Esophagus (tissue), 2 donors: ENCODE measurements at regions not wholly inside any gene's neighbourhood (a gene's known extent, or its start where the extent isn't known, plus 50 kb on each side); places are given as distances from the start of the nearest gene placed in this dataset.

ENCODE experiments used
- H3K27ac ChIP-seq, 2 donors: one replicate each; pipeline ENCODE4 v1.5.1; 2013; ENCODE audit warnings: low read depth in 2 of 2, mild to moderate bottlenecking in 2 of 2, inconsistent platforms in 1 of 2, low read length in 1 of 2, moderate library complexity in 1 of 2
- H3K27me3 ChIP-seq, 2 donors: one replicate each; pipeline ENCODE4 v1.6.1; 2013; ENCODE audit warnings: low read length in 2 of 2, control low read depth in 1 of 2, mild to moderate bottlenecking in 1 of 2; ENCODE audit not compliant: insufficient read depth in 2 of 2, control insufficient read depth in 1 of 2
- H3K36me3 ChIP-seq, 2 donors: one replicate each; pipeline ENCODE4 v1.6.1; 2013; ENCODE audit warnings: low read length in 1 of 2; ENCODE audit not compliant: control insufficient read depth in 2 of 2, insufficient read depth in 2 of 2
- H3K4me1 ChIP-seq, 2 donors: one replicate each; pipeline ENCODE4 v1.6.1; 2013; ENCODE audit warnings: low read length in 1 of 2; ENCODE audit not compliant: control insufficient read depth in 2 of 2, insufficient read depth in 2 of 2
- H3K4me3 ChIP-seq, 2 donors: one replicate each; pipeline ENCODE4 v1.5.1; 2013; ENCODE audit warnings: low read length in 2 of 2, mild to moderate bottlenecking in 2 of 2, low read depth in 1 of 2, moderate library complexity in 1 of 2
- H3K9me3 ChIP-seq, 2 donors: one replicate each; pipeline ENCODE4 v1.6.1; 2013; ENCODE audit warnings: mild to moderate bottlenecking in 2 of 2, low read depth in 1 of 2, low read length in 1 of 2, moderate library complexity in 1 of 2; ENCODE audit not compliant: control insufficient read depth in 2 of 2, insufficient read depth in 1 of 2
- WGBS, 2 donors: extraction: QIAGEN DNeasy Blood & Tissue Kit; methylation state at CpG; one replicate each; pipeline ENCODE4 v1.1.7; 2013; 5-methylcytosine and 5-hydroxymethylcytosine counted together
- donor health status: healthy with polysubstance abuse.
- donor health status: Bipolar disorder and iron deficiency.

- Histone ChIP-seq H3K9me3 (no peaks in the 10 kb centered on the region), H3K27me3 (no peaks in the 10 kb centered on the region), H3K4me3 (no peak overlapping the region), H3K4me1 (no peaks in the 10 kb centered on the region), H3K27ac (no peak overlapping the region), H3K36me3 (no peaks in the 10 kb centered on the region)
- WGBS, 2 donors, result 47 to 74% methylated on average over 1 of the region's 1 CpG
These were observed 105.8 kb upstream of the RPS6KA3 start for GRCh38 chrX:20372533-20372932.

GRCh38 chrX:20369468-20369867, 102.8 kb upstream of the RPS6KA3 start:
- 72 to 85% methylated on average over 3 of the region's 3 CpGs for WGBS, 2 donors
- no peak overlapping the region for H3K27ac ChIP-seq
- H3K9me3 ChIP-seq, result no peaks in the 10 kb centered on the region
- H3K4me1 ChIP-seq, result no peaks in the 10 kb centered on the region
- H3K27me3 ChIP-seq, result no peaks in the 10 kb centered on the region
- H3K36me3 ChIP-seq, result no peaks in the 10 kb centered on the region
- H3K4me3 ChIP-seq, result no peak overlapping the region

GRCh38 chrX:20364238-20364637, 97.5 kb upstream of the RPS6KA3 start:
- Histone ChIP-seq H3K4me3 (no peak overlapping the region), H3K27ac (no peak overlapping the region), H3K36me3 (no peaks in the 10 kb centered on the region), H3K27me3 (no peaks in the 10 kb centered on the region), H3K4me1 (no peaks in the 10 kb centered on the region), H3K9me3 (no peaks in the 10 kb centered on the region)
- whole genome bisulfite sequencing, 2 donors, result 79 to 89% methylated on average over 4 of the region's 4 CpGs

GRCh38 chrX:20363275-20363674, 96.6 kb upstream of the RPS6KA3 start:
- Histone ChIP-seq H3K27ac (no peak overlapping the region), H3K36me3 (no peaks in the 10 kb centered on the region), H3K9me3 (no peaks in the 10 kb centered on the region), H3K27me3 (no peaks in the 10 kb centered on the region), H3K4me3 (no peak overlapping the region), H3K4me1 (no peaks in the 10 kb centered on the region)
- 53 to 56% methylated on average over 5 of the region's 5 CpGs for WGBS, 2 donors

- WGBS, 2 donors, result 47 to 51% methylated on average over 19 of the region's 19 CpGs
- no peaks in the 10 kb centered on the region for H3K4me1 ChIP-seq
- no peaks in the 10 kb centered on the region for H3K9me3 ChIP-seq
- no peaks in the 10 kb centered on the region for H3K36me3 ChIP-seq
- no peak overlapping the region for H3K4me3 ChIP-seq
- peak overlapping the region in 1 of 2 donors; percentile 6 for H3K27ac ChIP-seq
- no peaks in the 10 kb centered on the region for H3K27me3 ChIP-seq
These were observed 95.9 kb upstream of the RPS6KA3 start for GRCh38 chrX:20362268-20363267.

GRCh38 chrX:20361890-20362262, 95.2 kb upstream of the RPS6KA3 start:
- Histone ChIP-seq H3K27ac (no peak overlapping the region), H3K4me1 (no peaks in the 10 kb centered on the region), H3K27me3 (no peaks in the 10 kb centered on the region), H3K36me3 (no peaks in the 10 kb centered on the region), H3K4me3 (no peak overlapping the region), H3K9me3 (no peaks in the 10 kb centered on the region)
- WGBS, 2 donors, result 62 to 69% methylated on average over 4 of the region's 4 CpGs

GRCh38 chrX:20361081-20361889, 94.6 kb upstream of the RPS6KA3 start:
- Histone ChIP-seq H3K27ac (no peak overlapping the region), H3K9me3 (no peaks in the 10 kb centered on the region), H3K4me1 (no peaks in the 10 kb centered on the region), H3K27me3 (no peaks in the 10 kb centered on the region), H3K4me3 (no peak overlapping the region), H3K36me3 (no peaks in the 10 kb centered on the region)
- WGBS, 2 donors, result 59 to 70% methylated on average over 8 of the region's 8 CpGs

- WGBS, 2 donors, result 60 to 74% methylated on average over 7 of the region's 7 CpGs
- no peaks in the 10 kb centered on the region for H3K9me3 ChIP-seq
- no peaks in the 10 kb centered on the region for H3K36me3 ChIP-seq
- H3K4me3 ChIP-seq, result no peak overlapping the region
- H3K27me3 ChIP-seq, result peaks cover 0 to 4% of the 10 kb centered on the region in 2 donors
- no peak overlapping the region for H3K27ac ChIP-seq
- H3K4me1 ChIP-seq, result no peaks in the 10 kb centered on the region
These were observed 88.5 kb upstream of the RPS6KA3 start for GRCh38 chrX:20355187-20355586.

GRCh38 chrX:20354505-20354904, 87.8 kb upstream of the RPS6KA3 start:
- H3K4me3 ChIP-seq, result no peak overlapping the region
- H3K4me1 ChIP-seq, result no peaks in the 10 kb centered on the region
- WGBS, 2 donors, result 71 to 88% methylated on average over 5 of the region's 5 CpGs
- H3K27ac ChIP-seq, result no peak overlapping the region
- H3K36me3 ChIP-seq, result no peaks in the 10 kb centered on the region
- H3K27me3 ChIP-seq, result peaks cover 0 to 4% of the 10 kb centered on the region in 2 donors
- no peaks in the 10 kb centered on the region for H3K9me3 ChIP-seq
